ENCODE measurements at regions not wholly inside any gene's neighbourhood (a gene's known extent, or its start where the extent isn't known, plus 50 kb on each side); places are given as distances from the start of the nearest gene placed in this dataset.
A peak's percentile ranks its signal among the peaks of the same experiment; 100 is the strongest.

DNA sequence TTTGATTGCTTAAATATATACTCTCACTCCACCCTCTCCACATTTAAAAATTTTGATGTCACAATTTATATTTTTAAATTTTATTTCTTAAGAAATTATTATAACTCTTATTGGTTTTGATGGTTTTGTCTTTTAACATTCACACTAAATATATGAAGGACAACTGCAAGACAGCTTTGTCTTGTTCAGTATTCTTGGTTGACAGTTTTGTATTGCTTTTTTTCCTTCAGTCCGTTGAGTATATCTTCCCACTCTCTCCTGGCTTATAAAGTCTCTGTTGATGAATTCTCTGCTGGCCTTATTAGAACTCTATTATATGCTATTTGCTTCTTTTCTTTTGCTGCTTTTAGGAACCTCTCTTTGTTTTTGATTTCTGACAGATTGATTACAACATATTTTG lies 392.2 kb downstream of the C6orf118 start:
- no peak for DNase-seq (ENCODE audit: low spot score)

DNA sequence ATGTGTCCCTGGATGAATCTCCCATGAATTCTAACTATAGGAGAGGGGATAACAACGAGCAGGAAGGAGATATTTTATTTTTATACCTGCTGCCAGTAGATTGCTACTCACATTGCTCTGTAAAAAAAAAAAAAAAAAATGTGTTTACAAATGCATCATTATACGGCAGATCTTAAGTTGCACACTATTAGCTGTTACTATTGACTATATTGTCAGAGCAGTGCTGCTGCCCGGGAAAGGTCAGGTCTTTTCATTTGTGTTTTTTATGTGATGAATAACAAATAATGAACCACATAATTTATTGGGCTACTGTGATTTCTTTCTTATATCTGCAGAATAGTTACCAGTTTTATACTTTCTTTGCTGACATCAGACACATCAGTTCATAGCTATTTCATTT lies 393.3 kb downstream of the C6orf118 start:
- no peak for DNase-seq (ENCODE audit: low spot score)

DNA sequence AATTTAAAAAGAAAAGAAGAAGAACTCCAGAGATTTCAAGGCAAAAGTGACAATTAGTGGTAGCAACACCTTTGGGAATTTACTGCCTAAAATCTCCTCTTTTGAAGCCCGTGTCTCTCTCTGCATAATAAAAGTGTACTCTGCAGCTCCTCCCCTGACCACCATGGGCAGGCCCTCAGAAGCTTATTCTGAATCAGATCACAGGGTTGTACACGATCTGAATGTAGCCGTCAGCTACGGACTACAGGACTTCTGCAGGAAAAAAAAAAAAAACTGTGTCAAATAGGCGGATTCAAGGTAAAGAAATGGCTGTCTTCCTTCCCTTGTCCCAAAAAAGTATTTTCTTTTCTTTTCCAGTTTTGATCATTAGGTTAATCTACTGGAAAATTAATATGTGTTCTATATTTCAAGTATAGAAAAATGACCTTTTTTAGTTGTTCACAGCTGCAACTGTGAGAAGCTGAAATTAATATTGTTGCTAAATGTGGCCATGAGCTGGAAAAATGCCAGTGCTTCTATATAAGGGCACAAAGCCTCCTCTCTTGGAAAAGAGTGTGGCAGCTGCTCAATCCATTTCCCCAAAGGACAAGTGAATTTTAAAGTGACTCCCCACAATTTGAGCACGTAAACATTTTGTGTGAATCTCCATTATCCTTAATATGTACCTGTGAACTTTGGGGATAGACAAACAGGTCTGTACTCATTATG lies 397.4 kb downstream of the C6orf118 start:
- no peak for DNase-seq (ENCODE audit: low spot score)

DNA sequence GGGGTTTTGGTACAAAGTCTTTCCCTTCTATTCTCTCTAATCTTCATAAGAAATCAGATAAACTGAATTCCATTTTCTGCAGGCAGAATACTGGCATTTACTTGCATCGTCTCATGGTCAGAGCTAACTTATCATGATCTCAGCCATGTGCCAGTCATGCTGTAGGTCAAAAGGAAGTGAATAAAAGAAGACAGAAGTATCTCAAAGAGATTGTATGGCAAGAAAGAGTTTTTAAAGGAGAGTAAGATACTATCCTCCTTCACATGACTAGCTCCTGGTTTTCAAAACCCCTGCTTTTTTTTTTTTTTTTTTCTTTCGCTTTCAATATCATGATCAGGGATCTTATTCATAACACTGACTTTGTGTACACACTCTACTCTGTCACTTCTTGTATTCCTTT lies 398.3 kb downstream of the C6orf118 start:
- DNase-seq (ENCODE audit: low spot score): no peak

DNA sequence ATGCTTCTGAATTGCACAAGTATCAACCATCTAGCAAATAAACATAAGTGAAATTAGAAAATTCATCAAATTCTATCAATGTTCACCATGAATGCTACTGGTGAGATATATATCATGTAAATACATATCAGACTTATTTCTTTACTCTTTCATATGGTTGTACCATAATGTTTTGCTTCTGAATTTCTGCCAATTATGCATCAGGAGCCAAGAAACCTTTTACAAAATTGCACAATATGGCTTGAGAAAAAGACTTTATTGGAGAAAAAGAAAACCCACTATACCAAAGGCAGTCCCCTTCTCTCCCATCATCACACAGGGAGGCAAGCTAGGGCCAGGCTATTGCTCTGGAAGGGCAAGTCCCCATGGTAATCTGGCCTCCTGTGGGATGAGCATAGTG lies 402.6 kb downstream of the C6orf118 start:
- no peak for DNase-seq (ENCODE audit: low spot score)

DNA sequence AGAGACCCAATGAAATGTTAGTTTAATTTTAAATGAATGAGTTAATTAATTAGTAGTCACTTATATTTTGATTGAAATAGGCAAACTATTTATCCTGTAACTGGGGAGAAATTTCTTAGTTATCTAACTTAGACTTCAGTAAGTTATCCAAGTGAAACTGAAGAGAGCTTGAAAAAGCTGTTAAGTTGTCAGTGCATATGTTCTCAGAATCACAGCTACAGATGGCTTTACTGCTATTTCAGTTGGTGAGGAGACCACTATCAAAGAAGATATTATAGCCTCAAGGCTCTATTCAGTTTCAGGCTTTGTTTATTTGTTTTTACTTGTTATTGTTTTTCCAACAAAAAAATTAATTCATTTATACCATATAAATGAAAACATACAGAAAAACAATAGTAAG lies 404.1 kb downstream of the C6orf118 start:
- DNase-seq (ENCODE audit: low spot score): no peak

DNA sequence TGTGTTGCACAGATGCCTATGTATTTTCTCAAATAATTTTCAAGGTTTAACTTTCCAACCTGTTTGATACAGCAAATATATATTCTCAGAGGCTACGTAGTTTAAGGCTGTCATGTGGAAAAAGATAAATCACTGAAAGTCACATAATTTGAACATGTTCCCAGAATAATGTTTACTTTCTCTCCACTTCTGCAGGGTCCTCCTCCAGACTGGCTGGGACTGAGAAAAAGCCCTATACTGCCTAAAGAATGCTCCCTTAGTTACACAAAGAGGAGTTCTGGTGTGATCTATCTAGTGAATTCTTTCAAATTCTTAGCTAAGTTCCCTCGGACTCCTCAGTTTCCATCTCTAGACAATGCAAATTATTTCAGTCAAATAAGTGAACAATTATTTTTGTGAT lies 411.0 kb downstream of the C6orf118 start:
- no peak for DNase-seq (ENCODE audit: low spot score)

DNA sequence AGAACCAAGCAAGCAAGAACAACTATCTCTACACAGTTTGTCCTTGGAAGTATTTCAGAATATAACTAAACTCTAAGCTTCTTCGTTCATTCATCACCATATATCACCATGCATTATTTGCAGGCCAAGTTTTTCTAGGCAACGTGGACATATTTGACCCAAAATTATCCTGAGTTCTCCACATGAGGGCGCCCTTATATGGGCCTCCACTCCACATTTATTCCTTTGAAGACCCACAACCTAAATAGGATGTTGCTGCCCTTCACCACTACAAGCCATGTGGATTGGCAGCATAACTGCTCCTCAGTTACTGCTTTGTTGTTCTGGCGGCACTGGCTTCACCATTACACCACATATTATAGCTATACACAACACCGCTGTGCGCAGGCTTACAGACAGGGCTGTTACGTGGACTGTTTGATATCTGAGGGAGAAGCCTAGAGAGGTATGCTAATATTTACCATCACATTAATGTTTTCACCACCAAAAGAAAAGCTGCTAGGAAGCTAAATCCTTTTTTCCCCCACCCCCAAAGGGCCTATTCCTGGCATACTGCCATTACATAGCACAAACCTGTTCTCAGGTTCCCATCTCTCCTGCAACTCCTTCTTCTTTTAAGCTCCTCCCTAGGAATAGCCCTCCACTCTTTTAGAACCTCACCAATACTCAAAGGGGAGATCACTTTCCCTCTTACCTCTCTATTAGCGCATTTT lies 411.7 kb downstream of the C6orf118 start:
- DNase-seq (ENCODE audit: low spot score): no peak

DNA sequence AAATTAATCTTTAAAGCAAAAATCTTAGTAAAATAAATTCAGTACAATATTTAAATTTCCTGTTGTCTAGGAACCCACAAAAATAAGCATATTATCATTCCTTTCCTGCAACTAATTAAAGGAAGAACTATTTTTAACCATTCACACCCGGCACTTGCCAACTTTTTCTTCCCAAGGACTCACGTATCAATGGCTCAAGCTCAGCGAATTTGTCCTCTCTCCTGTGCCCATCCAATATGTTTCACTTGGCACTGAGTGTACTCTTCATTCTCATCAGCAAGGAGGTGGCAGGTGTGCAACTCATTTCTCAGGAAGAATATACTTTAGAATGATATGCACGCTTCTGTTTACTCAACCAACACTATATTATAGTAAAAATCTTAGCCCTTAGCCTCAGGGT lies 419.4 kb downstream of the C6orf118 start:
- no peak for DNase-seq (ENCODE audit: low spot score)

DNA sequence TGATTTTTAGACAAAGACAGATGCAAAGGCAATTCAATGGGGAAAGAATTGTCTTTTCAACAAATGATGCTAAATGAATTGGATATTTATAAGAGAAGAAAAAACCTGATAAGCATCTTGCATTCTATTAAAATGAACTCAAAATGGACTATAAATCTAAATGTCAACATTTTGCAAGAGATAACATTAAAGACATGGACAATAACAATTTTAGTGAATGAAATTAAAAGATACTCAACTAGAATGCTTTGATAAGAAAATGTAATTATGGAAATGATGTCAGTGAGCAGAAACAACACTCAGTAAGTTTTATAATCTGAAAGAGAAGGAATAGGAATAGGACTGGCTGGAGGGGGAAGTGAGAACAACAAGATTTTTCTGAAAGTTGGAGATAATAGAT lies 421.7 kb downstream of the C6orf118 start:
- DNase-seq (ENCODE audit: low spot score): no peak

DNA sequence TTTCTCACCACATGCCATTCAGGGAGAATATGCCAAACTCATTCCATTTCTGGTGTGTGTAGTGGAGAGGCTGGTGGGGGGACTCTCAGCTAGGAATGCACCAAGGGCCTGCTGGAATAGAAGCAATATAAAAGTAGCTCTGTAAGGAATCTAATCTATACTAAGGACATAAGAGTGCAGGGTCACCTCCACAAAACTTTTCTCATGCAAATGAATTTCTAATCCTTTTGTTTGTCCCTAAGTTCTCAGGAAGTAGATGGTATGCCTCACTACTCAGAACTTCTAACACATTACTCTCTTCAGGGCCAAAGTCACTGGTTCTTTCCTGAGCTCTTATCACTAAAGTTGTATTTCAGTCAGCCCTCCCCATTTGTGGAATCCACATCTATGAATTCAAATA lies 427.2 kb downstream of the C6orf118 start:
- no peak for DNase-seq (ENCODE audit: low spot score)

DNA sequence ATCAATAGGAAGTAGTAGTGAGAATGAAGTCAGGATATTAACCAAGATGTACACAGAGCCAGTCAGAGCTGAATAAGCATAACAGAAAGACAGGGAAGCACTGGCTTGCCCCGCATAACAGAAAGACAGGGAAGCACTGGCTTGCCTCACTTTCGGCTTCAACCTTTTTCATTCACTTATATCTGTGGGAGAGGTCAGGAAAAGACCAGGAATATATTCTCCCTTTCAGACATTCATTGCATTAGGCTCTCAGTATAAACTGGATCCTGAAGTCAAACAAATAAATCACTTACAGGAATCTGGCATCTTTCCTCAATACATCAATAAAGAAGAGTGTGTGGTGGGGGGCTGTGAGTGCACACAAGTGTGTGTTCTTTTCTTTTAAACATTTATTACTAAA lies 437.6 kb downstream of the C6orf118 start:
- no peak for DNase-seq (ENCODE audit: low spot score)

DNA sequence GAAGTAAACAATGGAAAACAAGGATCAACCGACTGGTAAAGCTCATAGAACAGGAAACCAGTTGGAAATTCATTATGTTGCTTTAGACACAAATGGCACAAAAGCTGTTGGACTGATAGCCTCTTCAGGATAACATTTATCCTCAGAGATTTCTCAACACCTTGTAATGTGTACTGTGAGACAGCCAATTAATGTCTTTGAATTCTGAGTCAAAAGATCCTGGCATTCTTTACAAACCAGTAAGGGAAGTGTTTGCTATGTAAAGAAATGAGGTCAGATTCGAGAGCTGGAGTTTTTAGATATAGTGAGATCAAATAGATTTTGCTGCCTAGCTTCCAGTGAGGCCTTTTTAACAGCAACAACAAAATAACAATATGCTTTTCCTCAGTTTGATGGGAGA lies 439.2 kb downstream of the C6orf118 start:
- no peak for DNase-seq (ENCODE audit: low spot score)

DNA sequence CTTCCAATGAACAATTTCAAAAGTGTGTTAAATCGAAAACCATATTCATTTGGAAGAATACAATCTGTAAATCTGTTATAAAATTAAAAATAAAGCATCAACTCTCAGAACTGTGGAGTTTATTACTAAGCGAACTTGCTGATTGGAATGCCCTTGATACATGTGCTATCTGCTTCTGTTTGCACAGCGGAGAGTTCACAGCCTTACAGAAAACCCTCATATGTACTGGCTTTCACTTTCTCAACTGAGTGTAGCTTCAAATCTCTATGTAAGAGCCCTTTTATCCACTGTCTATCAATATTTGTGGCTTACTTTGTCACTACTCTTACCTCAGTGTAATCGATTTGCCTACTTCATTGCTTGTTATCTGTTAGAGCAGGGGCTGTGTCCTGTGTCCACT lies 447.4 kb downstream of the C6orf118 start:
- DNase-seq (ENCODE audit: low spot score): no peak

DNA sequence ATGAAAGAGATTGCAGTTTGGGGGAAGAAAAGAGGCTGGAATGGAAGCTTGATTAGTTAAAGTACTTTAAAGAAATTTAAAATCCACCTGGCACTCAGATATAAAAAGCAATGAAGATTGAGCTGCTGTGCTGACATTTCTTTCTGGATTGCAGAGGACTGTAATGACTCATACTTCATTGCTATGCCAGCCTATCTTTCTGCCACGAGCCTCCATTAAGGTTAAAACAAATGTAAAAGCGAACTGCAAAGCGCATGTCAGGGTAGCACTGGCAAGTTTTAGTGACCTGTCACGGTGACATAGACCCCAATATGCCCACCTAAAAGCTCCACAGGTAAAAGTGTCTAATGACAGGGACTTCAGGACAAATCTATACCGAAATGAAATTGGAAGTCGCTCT lies 449.6 kb downstream of the C6orf118 start:
- DNase-seq (ENCODE audit: low spot score): peak; percentile 3

DNA sequence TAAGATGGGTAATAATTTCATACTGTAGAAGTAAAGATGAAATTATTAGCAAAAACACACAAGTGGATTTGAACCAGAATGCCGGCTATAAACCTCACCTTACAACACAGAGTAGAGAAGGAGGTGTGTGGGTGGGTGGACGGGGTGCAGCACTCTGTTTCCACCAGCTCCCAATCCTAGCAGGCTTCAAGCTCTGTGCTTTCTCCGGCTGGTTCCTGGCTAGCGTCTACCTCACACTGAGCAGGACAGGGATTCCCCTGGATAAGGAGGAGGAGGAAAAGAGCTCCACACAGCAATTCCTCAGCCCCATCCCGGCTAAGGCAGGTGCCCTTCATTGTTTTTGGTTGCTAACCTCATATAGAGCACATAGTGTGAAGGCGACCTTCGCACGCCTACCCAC lies 453.3 kb downstream of the C6orf118 start:
- no peak for DNase-seq (ENCODE audit: low spot score)

DNA sequence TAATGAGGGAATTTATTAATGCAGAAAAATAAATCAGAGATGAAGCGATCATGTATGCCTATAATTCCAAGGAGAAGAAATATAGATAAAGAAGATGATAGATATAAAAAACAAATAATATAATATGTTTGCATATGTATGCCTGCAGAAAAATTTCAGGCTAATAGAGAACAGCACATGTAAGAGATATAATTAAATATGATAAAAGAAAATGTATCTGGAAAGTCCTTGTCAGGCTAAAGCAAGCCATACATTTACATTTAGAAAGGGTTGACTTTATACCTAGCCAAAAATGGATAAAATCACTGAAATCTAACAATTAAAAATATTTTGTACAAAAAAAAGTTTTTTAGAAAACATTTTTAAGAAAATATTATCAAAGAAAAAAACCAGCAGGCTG lies 454.1 kb downstream of the C6orf118 start:
- DNase-seq (ENCODE audit: low spot score): no peak

DNA sequence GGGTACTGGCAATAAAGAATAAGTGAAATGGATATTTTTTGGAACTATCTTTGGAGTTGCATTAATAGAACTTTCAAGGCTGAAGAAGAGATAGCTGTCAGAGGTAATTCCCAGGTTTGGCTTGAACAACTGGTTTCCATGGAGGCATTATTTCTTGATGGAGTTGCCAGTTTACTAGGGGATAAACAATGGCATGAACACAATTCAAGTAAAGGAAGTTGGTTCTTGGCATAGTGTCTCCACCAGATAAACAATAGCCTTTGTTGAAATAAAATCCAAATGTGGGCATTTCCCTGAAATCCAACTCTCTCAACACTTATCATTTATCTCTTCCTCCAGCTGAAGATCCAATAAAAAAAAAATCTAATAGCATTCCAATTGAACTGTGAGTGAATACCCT lies 454.9 kb downstream of the C6orf118 start:
- DNase-seq (ENCODE audit: low spot score): no peak

DNA sequence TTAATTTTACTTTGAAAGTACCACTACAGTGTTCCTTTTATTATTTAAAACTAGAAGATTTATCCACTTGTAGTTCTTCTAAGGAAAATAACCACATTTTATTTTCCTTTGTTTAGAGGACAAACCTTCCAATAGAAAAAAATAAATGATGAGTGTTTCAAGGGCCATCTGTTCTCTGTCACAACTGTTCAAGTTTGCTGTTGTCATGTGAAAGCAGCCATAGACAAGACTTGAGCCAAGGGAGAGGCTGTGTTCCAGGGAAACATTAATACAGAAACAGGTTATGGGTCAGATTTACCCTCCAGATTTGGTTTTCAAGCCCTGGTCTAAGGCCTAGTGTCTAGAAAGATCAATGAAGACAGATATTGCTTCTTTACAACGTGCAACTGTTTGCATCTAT lies 463.6 kb downstream of the C6orf118 start:
- no peak for DNase-seq (ENCODE audit: low spot score)

DNA sequence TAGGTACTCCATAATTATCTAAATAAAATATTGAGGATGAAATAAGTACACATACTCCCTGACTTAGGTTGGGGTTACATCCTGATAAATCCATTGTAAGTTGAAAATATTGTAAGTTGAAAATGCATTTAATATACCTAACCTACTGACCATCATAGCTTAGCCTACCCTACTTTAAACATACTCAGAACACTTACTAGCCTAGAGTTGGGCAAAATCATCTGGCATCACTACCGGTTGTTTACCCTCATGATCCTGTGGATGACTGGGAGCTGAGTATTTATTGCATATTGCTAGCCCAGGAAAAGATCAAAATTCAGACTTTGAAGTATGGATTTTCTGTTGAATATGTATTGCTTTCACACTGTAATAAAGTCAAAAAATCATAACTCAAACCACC lies 467.3 kb downstream of the C6orf118 start:
- no peak for DNase-seq (ENCODE audit: low spot score)

DNA sequence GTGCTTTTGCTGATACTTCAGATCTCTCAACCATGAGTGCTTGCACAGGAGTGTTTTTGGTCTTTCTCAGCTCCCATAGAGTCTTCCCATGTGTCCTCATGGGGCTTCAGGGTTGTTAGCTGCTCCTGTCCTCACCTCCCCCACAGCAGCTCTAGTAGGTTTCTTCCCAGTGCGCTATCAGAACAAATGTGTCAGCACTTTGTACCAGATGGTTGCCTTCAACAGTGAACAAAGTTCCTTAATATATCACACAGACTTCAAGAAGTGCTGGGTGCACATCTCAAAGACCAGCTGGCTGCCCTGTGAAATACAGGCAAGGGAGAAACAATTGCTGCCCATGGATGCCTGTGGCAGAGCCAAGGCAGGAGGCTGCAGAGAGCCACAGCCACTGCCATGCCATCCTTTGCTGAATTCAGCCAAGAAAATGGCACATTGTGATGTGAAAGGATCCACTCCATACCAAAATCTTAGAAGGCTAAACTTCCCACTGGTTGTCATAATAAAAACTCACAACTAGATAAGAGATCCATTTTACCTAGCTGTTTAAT lies 471.3 kb downstream of the C6orf118 start:
- DNase-seq (ENCODE audit: low spot score): no peak

DNA sequence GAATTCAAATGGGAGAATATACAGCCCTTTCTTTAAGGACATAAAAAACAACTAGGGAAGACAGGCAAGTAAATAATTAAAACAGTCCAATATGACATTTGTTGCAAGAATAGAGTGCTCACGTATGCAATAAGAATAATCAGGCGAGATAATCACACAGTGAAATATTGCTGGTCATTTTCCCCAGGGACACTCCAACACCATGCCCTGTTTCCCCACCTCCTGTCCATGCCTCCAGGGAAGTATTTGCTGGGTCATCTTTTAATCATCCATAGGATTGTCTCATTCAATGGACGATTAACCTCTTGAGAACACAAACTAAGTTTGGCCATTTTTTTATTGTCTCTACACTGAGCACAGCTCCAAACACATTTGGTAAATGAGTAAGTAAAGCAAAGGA lies 472.9 kb downstream of the C6orf118 start:
- no peak for DNase-seq (ENCODE audit: low spot score)

DNA sequence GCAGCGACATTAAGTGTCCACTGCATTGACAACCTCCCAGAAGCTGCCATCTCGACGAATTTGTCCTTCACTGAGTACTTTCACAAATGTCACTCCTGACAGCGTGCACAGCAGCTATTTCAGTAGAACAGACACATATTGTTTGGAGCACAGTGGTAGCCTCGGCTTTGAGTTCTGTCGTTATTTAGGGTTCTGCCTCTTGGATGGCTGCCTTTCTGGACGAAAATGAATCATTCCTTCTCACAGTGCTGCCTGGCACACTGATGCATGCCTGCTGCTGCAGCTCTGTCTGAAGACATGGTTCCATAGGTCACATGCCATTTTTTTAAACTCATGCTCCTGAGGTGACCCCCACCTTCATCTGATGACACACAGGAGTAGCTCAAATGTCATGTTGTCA lies 477.0 kb downstream of the C6orf118 start:
- no peak for DNase-seq (ENCODE audit: low spot score)

DNA sequence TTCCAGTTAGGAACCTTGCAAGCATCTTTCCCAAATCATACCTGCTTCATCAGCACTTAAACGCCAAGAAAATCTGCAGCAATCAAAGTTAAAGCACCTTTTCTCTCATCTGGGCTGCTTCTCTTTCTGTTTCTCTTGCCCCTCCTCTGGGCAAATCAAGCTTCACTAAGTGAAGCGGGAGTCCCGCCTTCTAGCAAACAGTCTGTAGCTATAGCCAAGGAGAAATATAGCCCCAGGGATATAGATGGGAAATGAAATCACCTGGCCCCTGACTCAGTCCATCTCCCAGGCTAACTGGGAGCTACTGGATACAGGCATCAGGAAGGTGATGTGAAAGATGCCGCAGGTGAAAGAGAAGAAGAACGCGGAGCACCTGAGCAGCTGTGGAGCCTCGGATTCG lies 481.9 kb downstream of the C6orf118 start:
- DNase-seq (ENCODE audit: low spot score): peak; percentile 23
